SU-DHL-6 (cell line): ENCODE measurements at regions not wholly inside any gene's neighbourhood (a gene's known extent, or its start where the extent isn't known, plus 50 kb on each side); places are given as distances from the start of the nearest gene placed in this dataset.

Experiments used
- H2AFZ ChIP-seq: fragments of 200-600 bp; sonication (generic); 2 replicates; pipeline ENCODE4 v1.6.1; 2014; ENCODE audit warnings: low read depth, mild to moderate bottlenecking, moderate library complexity, mixed read lengths, antibody characterized with exemption, low read length; ENCODE audit not compliant: severe bottlenecking
- H3F3A ChIP-seq: fragments of 200-600 bp; shearing (Covaris generic); 2 replicates; pipeline ENCODE4 v1.6.0; 2016; ENCODE audit warnings: antibody characterized with exemption, mild to moderate bottlenecking; ENCODE audit not compliant: insufficient read depth
- H3K27ac ChIP-seq: fragments of 200-600 bp; sonication (generic); 2 replicates; pipeline ENCODE4 v1.5.1; 2016; ENCODE audit warnings: low read depth, mild to moderate bottlenecking, low read length, moderate library complexity, mixed read lengths
- H3K27me3 ChIP-seq: fragments of 200-600 bp; sonication (generic), shearing (Covaris generic); 2 replicates; pipeline ENCODE4 v1.6.0; 2014; ENCODE audit warnings: mild to moderate bottlenecking, low read length
- H3K36me3 ChIP-seq: fragments of 200-600 bp; sonication (generic); 2 replicates; pipeline ENCODE4 v1.6.1; 2014; ENCODE audit warnings: mild to moderate bottlenecking, low read length, mixed read lengths
- H3K4me2 ChIP-seq: fragments of 300-600, 200-600 bp; shearing (Covaris generic), sonication (generic); 2 replicates; pipeline ENCODE4 v1.6.0; 2014; ENCODE audit warnings: low read length, low read depth, mild to moderate bottlenecking; ENCODE audit not compliant: poor library complexity, severe bottlenecking
- H3K4me3 ChIP-seq: fragments of 200-600 bp; sonication (generic); 2 replicates; pipeline ENCODE4 v1.5.1; 2014; ENCODE audit warnings: antibody characterized with exemption, low read length, mild to moderate bottlenecking, mixed read lengths; ENCODE audit not compliant: insufficient read depth, poor library complexity, severe bottlenecking
- H3K79me2 ChIP-seq: fragments of 200-600 bp; sonication (generic); 2 replicates; pipeline ENCODE4 v1.6.1; 2014; ENCODE audit warnings: mild to moderate bottlenecking, low read length, moderate library complexity; ENCODE audit not compliant: insufficient read depth
- H3K9ac ChIP-seq: fragments of 200-600 bp; sonication (generic); 2 replicates; pipeline ENCODE4 v1.7.0; 2014; ENCODE audit warnings: mild to moderate bottlenecking, low read length
- H3K9me2 ChIP-seq: fragments of 200-600 bp; sonication (generic); replicated peaks from 2 replicates; pipeline ENCODE4 v1.6.1; 2014; ENCODE audit warnings: low read length; ENCODE audit not compliant: insufficient read depth
- H3K9me3 ChIP-seq: fragments of 200-600 bp; sonication (generic); 2 replicates; pipeline ENCODE4 v1.6.1; 2014; ENCODE audit warnings: low read length, mixed read lengths; ENCODE audit not compliant: insufficient read depth
- H4K20me1 ChIP-seq: fragments of 200-600 bp; sonication (generic); 2 replicates; pipeline ENCODE4 v1.6.1; 2014; ENCODE audit warnings: low read depth, mild to moderate bottlenecking, antibody characterized with exemption, low read length, moderate library complexity, mixed read lengths
- CTCF ChIP-seq: fragments of 200-600 bp; sonication (generic); IDR thresholded peaks from one replicate; pipeline ENCODE4 v1.5.1; 2017; ENCODE audit warnings: antibody characterized with exemption, mild to moderate bottlenecking, low read length, moderate library complexity; ENCODE audit not compliant: insufficient read depth, poor library complexity, severe bottlenecking
- EZH2phosphoT487 ChIP-seq: fragments of 200-600 bp; sonication (generic), shearing (Covaris generic); conservative IDR thresholded peaks from 2 replicates; pipeline ENCODE4 v1.6.1; 2018; ENCODE audit warnings: mild to moderate bottlenecking, antibody characterized with exemption, low read length, moderate library complexity, mixed read lengths

- no peaks in the 10 kb centered on the region for H3K36me3 ChIP-seq
- H4K20me1 ChIP-seq: no peaks in the 10 kb centered on the region
- H3K4me3 ChIP-seq: no peak overlapping the region
- H3K27me3 ChIP-seq: no peaks in the 10 kb centered on the region
- H2AFZ ChIP-seq: no peak overlapping the region
- no peak overlapping the region for H3K4me2 ChIP-seq
- H3K9ac ChIP-seq: no peak overlapping the region
- no peaks in the 10 kb centered on the region for H3K79me2 ChIP-seq
- TF ChIP-seq EZH2phosphoT487 (no peak), CTCF (no peak)
- no peaks in the 10 kb centered on the region for H3K9me3 ChIP-seq
- H3K27ac ChIP-seq: no peak overlapping the region
- no peaks in the 10 kb centered on the region for H3K9me2 ChIP-seq
- no peaks in the 10 kb centered on the region for H3F3A ChIP-seq
Measured at GRCh38 chr5:3828761-3829160, 233.1 kb downstream of the IRX1 start.

GRCh38 chr5:3833566-3833965, 237.9 kb downstream of the IRX1 start:
- Histone ChIP-seq H3K27ac (no peak overlapping the region), H3K27me3 (no peaks in the 10 kb centered on the region), H3K4me2 (no peak overlapping the region), H3K9ac (no peak overlapping the region), H3F3A (no peaks in the 10 kb centered on the region), H3K9me2 (no peaks in the 10 kb centered on the region), H2AFZ (no peak overlapping the region), H3K4me3 (no peak overlapping the region), H4K20me1 (no peaks in the 10 kb centered on the region), H3K79me2 (no peaks in the 10 kb centered on the region), H3K9me3 (no peaks in the 10 kb centered on the region), H3K36me3 (no peaks in the 10 kb centered on the region)
- TF ChIP-seq CTCF: no peak
- TF ChIP-seq EZH2phosphoT487: no peak

- no peak overlapping the region for H3K4me3 ChIP-seq
- no peaks in the 10 kb centered on the region for H3F3A ChIP-seq
- no peak overlapping the region for H3K9ac ChIP-seq
- no peak overlapping the region for H3K27ac ChIP-seq
- H3K27me3 ChIP-seq: no peaks in the 10 kb centered on the region
- no peaks in the 10 kb centered on the region for H3K9me3 ChIP-seq
- H3K9me2 ChIP-seq: no peaks in the 10 kb centered on the region
- TF ChIP-seq CTCF: no peak
- no peak for TF ChIP-seq EZH2phosphoT487
- no peak overlapping the region for H2AFZ ChIP-seq
- no peaks in the 10 kb centered on the region for H4K20me1 ChIP-seq
- H3K4me2 ChIP-seq: no peak overlapping the region
- H3K36me3 ChIP-seq: no peaks in the 10 kb centered on the region
- H3K79me2 ChIP-seq: no peaks in the 10 kb centered on the region
Measured at GRCh38 chr5:3835811-3836210, 240.2 kb downstream of the IRX1 start.

- TF ChIP-seq CTCF (no peak), EZH2phosphoT487 (no peak)
Measured at GRCh38 chr5:3836528-3836927, 240.9 kb downstream of the IRX1 start.

More at GRCh38 chr5:3836528-3836927, 240.9 kb downstream of the IRX1 start:
- no peak overlapping the region for H2AFZ ChIP-seq
- no peaks in the 10 kb centered on the region for H3K36me3 ChIP-seq
- no peak overlapping the region for H3K27ac ChIP-seq
- no peak overlapping the region for H3K4me2 ChIP-seq
- H3K9me3 ChIP-seq: no peaks in the 10 kb centered on the region
- no peak overlapping the region for H3K9ac ChIP-seq
- H3K4me3 ChIP-seq: no peak overlapping the region
- no peaks in the 10 kb centered on the region for H3F3A ChIP-seq
- H4K20me1 ChIP-seq: no peaks in the 10 kb centered on the region
- H3K79me2 ChIP-seq: no peaks in the 10 kb centered on the region
- no peaks in the 10 kb centered on the region for H3K27me3 ChIP-seq
- no peaks in the 10 kb centered on the region for H3K9me2 ChIP-seq
